DMS 273 (cell line): ENCODE measurements at regions not wholly inside any gene's neighbourhood (a gene's known extent, or its start where the extent isn't known, plus 50 kb on each side); places are given as distances from the start of the nearest gene placed in this dataset.

ENCODE experiments used
- DNase-seq: peaks from one replicate; lab custom pipeline; 2025; ENCODE audit not compliant: unreplicated experiment; lab: John Stamatoyannopoulos, UW

DNA sequence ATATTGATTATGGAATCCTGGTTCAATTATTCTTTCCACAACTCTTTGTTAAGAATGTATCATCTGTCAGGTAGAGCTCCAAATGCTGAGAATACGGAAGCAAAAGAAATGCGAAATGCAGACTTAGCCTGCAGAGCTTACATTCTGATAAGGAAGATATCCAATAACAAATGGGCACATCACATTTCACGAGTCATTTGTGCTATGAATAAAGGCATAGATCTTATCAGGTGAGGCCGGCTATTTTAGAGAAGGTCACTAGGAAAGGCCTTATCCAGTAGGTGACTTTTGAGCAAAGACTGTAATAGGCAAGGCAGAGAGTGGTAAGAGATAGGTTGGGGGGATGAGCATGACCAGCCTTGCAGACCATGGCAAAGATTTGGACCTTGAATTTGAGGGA lies 174.3 kb upstream of the SERPINE2 start:
- DNase-seq, result no peak

DNA sequence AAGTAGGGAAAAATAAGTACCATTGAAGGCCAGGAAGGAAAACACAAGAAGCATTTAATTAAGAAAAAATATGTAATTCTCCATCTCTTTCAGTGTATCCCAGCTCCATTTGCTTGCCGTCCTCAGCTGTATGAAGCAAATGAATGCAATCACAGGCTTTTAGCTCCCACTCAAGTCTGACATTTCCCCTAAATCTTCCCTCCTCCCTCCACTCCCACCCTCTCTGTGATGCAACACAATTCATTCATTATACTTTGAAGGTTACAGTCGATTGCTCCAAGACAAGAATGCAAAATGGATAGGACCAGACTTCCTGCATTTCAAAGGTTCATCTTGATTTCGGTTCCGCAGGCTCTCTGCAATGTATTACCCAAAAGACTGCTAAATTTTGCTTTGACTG lies 172.7 kb upstream of the SERPINE2 start:
- no peak for DNase-seq

GRCh38 chr2:224211181-224211480 lies 172.0 kb upstream of the SERPINE2 start:
- DNase-seq, result no peak

- DNase-seq, result no peak
These were observed 171.4 kb upstream of the SERPINE2 start for GRCh38 chr2:224210286-224211180.

GRCh38 chr2:224209555-224210285 lies 170.6 kb upstream of the SERPINE2 start:
- DNase-seq, result no peak

GRCh38 chr2:224208443-224208842 lies 169.4 kb upstream of the SERPINE2 start:
- no peak for DNase-seq

DNA sequence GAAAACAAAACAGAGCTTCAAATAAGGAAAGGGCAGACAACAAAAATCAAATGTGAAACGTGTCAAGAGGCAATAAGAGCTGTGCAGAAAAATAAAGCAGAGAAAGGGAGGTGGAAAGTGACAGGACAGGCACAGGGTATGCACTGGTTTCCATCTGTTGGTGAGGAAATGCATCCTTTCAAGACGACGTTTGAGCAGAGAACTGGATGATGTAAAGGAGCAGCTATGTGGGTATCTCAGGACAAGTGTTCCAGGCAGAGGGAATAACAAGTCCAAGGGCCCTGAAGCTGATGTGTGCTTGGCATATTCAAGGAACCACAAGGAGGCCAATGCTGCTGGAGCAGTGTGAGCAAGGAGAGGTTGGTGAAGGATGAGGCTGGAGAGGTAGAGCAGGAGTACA lies 168.9 kb upstream of the SERPINE2 start:
- no peak for DNase-seq

GRCh38 chr2:224206816-224207215 lies 167.7 kb upstream of the SERPINE2 start:
- no peak for DNase-seq

- no peak for DNase-seq
These were observed 163.3 kb upstream of the SERPINE2 start for GRCh38 chr2:224202281-224202865.

DNA sequence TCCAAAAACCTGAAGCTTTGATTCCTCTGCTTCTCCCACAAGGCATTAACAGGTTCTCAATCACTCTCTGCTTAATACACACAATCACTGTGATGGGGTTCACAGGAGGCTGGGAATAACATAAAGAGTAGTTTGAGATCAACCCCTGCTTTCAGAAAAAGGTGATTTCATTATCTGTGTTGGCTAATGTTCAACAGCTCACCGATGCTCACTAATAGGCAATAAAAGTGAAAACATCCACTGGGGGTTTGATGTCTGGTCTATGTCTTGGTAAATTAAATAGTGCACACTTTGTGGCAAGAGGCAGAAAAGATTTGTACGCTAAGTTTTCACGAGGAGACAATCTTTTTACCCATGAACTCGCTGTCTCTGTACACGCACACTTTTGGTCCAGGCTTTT lies 159.3 kb upstream of the SERPINE2 start:
- no peak for DNase-seq

- DNase-seq, result no peak
These were observed 157.7 kb upstream of the SERPINE2 start for GRCh38 chr2:224196810-224197209.

GRCh38 chr2:224195925-224196571 lies 157.0 kb upstream of the SERPINE2 start:
- no peak for DNase-seq

DNA sequence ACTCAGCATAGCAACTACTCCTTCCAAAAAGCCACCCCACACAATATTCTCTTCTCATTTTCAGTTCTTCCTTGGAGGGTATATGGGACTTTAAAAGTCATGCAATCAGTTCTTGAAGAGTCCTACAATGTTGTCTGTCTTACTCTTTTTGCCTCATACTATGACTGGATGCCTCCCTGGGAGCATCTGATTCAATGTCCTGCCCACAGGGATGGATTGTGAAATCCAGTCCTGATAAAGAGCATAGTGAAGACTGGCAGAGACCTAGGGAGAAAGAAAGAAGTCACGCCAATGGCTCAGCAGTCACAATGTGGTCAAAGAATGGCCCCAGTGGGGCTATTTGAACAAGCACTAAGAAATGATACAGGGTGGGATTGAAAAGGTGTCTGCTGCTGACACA lies 155.1 kb upstream of the SERPINE2 start:
- DNase-seq, result no peak

- DNase-seq, result no peak
These were observed 152.4 kb upstream of the SERPINE2 start for GRCh38 chr2:224191465-224191864.

DNA sequence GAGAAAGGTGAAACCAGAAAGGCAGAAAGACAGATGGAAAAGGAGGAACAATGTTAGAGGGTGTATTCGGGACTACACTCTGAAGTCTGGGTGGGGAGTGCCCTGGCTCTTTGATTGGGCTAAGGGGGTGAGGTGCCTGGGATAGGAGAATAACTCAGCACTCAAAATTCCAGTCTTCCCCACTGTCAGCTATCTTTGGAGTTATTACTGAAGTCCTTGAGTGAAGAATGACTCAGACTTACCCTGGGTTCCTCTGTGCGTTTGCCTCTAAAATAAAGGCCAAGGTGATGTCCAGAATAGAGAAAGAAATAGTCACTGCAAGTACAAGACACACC lies 151.8 kb upstream of the SERPINE2 start:
- no peak for DNase-seq

- no peak for DNase-seq
These were observed 151.3 kb upstream of the SERPINE2 start for GRCh38 chr2:224190234-224190935.

DNA sequence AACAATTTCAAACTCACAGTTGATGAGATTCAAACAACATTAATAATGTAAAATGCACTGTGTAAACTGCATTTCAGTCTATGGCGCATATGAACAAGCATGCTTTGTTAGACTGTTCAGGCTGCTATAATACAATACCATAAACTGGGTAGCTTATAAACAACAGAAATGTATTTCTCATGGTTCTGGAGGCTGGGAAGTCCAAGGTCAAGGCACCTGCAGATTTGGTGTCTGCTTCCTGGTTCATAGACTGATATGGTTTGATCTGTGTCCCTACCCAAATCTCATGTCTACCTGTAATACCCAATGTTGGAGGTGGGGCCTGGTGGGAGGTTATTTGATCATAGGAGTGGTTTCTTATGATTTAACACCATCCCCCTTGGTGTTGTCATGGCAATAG lies 148.1 kb upstream of the SERPINE2 start:
- no peak for DNase-seq

- no peak for DNase-seq
These were observed 146.0 kb upstream of the SERPINE2 start for GRCh38 chr2:224185023-224185601.

DNA sequence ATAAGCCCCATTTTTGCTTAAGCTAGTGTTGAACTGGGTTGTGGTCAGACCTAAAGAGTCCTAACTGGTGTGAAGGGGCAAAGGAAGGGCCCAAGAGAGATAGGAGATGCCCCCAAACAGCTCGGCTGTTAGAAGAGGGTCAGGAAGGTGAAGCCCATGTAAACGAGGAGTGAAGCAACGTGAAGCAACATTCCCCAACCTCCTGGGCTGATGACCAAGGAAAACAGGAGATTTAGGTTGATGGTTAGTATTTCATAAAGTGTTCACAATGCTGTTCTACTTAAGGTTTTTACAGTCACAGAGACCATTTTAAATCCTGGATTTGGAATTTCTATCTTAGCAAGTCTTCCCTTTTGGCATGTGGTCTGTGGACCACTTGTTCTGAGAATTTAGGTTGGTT lies 144.0 kb upstream of the SERPINE2 start:
- DNase-seq, result no peak

DNA sequence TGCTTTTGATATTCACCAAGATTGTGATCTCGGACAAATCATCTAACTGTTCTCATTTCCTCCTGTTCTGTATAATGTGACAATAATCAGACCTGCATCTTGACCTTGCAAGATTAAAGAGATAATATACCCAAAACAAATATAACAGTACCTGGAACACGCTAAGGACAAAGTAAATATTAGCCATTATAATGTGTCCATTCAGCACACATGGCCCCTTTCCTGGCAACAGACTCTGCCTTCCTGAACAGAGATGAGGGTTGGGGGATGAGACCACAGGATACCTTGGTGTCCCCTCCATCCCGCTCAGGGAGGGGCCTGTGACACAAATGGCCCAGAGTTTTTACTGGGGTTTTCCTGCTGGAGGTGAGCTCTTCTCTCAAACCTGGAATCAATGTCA lies 143.4 kb upstream of the SERPINE2 start:
- DNase-seq, result no peak
